ENCODE measurements at regions not wholly inside any gene's neighbourhood (a gene's known extent, or its start where the extent isn't known, plus 50 kb on each side); places are given as distances from the start of the nearest gene placed in this dataset.

- no peak for TF ChIP-seq POLR2A (IDR thresholded peaks at IDR 0.05)
- TF ChIP-seq, protein P1, sequence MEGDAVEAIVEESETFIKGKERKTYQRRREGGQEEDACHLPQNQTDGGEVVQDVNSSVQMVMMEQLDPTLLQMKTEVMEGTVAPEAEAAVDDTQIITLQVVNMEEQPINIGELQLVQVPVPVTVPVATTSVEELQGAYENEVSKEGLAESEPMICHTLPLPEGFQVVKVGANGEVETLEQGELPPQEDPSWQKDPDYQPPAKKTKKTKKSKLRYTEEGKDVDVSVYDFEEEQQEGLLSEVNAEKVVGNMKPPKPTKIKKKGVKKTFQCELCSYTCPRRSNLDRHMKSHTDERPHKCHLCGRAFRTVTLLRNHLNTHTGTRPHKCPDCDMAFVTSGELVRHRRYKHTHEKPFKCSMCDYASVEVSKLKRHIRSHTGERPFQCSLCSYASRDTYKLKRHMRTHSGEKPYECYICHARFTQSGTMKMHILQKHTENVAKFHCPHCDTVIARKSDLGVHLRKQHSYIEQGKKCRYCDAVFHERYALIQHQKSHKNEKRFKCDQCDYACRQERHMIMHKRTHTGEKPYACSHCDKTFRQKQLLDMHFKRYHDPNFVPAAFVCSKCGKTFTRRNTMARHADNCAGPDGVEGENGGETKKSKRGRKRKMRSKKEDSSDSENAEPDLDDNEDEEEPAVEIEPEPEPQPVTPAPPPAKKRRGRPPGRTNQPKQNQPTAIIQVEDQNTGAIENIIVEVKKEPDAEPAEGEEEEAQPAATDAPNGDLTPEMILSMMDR (IDR thresholded peaks at IDR 0.05 in 4 of 5, conservative IDR thresholded peaks at IDR 0.05 in 1 of 5), result no peak
Observed at GRCh38 chr5:54637654-54638053, 120.1 kb downstream of the SNX18 start.
